HG02884 (cell line): ENCODE measurements at regions not wholly inside any gene's neighbourhood (a gene's known extent, or its start where the extent isn't known, plus 50 kb on each side); places are given as distances from the start of the nearest gene placed in this dataset.
"Not testable (repeated sequence)": the region's sequence is repeated elsewhere in the genome, so short reads cannot be mapped to it uniquely, and the experiment has no call there.

ENCODE experiments used
- ATAC-seq: cut with Tn5 transposase; IDR thresholded peaks from one replicate; pipeline ENCODE4 v1.9.1; 2021; ENCODE audit warnings: mild to moderate bottlenecking, moderate library complexity; ENCODE audit not compliant: unreplicated experiment

DNA sequence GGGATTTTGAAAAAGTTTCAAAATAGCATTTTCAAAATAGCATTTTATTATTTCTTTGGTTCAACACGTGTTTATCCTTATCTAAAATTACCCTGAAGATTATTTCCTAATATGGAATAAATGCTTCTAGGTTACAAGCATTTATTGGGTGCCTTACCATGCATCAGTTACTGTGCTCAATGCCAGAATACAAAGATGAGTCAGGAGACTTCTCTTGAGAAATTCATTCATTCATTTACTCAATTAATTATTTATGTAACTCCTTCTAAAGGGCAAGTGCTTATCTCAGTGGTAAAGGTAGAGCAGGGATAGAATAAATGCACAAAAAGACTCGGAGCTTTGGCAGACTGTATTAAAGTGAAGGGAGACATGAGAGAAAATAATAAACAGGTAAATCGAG, 150.1 kb upstream of the PDE7B start:
- ATAC-seq = no peak

DNA sequence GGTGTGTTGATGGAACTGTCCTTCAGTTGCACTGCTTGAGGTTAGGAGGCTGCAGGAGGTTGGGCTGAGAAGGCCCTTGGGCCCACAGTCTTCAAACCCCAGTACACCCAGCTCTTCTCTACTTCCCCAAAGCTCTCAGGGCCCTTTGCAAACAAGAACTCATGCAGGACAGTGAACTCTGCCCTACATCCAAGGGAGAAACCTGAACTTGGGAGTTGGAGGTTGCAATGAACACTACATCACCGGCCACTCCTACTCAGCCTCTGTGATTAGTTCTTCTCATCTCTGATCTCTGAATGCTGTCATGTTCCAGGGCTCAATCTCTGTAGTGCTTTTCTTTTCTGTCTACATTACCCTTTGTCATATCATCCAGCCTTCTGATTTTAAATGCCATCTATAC, 148.5 kb upstream of the PDE7B start:
- ATAC-seq = no peak

DNA sequence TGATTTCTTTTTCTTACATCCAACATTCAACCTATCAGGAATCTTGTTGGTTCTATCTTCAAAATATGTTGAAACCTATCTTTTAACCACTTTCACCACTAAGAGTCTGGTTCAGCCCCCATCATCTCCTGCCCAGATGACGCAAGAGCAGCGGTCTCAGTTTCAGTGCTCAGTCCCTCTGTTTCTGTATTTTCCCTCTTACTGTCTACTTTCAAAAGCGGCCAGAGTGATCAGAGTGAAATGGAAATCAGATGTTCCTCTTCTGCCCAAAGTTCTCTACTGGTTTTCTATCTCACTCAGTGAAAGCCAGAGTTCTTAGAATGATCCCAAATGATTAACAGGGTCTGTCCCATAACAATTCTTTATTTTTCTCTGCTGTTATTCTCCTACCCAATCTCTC, 147.9 kb upstream of the PDE7B start:
- ATAC-seq = peak; percentile 68

- ATAC-seq = no peak
These were observed 144.1 kb upstream of the PDE7B start for GRCh38 chr6:135707426-135707825.

DNA sequence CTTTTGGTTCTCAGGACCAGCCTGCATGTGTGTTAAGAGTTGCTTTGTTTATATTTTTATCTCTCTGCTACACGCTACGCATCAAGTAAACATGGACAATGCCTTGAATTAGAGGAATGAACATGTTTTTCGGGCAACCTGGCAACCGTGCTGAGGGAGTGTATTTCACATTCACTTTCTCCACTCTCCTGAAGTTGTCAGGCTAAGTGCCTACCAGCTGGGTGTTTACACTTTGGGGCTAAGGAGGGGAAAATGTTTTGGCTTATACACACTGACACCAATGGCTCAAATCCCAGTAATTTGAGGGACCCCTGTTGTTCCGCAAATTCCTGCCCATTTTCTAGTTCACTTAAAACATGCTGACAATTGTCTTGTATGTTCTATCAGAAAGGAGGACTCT, 141.5 kb upstream of the PDE7B start:
- ATAC-seq = no peak

DNA sequence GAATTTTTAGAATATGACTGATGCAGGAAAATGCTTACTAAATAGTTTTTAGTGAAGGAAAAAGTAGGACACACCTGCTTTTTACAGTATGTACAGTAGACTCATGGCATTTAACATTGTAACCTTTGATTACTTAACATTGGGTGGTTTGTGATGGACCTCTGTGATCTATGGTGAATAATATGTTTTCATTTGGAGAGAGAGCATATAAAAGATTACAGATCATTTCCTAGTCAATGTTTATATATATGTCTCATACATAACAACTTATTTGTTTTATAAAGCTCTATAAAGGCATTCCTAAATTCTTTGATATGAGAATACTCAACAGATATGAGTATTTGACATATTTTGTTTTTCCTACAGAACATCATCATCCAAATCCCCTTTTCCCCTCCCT, 129.3 kb upstream of the PDE7B start:
- ATAC-seq = no peak

- no peak for ATAC-seq
These were observed 128.8 kb upstream of the PDE7B start for GRCh38 chr6:135722679-135723078.

GRCh38 chr6:135728589-135728988, 122.9 kb upstream of the PDE7B start:
- no peak for ATAC-seq

DNA sequence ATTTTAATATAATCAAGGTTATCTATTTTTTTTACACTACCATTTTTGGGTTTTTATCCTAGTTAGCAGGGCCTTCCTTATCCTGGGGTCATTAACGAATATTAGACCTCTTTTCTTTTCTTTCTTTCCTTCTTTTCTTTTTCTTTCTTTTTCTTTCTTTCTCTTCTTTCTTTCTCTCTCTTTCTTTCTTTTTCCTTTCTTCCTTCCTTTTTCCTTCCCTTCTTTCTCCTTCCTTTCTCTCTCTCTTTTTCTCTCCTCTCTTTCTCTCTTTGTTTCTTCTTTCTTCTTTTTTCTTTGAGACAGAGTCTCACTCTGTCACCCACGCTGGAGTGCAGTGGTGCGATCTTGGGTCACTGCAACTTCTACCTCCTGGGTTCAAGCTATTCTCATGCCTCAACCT, 120.4 kb upstream of the PDE7B start:
- no peak for ATAC-seq

DNA sequence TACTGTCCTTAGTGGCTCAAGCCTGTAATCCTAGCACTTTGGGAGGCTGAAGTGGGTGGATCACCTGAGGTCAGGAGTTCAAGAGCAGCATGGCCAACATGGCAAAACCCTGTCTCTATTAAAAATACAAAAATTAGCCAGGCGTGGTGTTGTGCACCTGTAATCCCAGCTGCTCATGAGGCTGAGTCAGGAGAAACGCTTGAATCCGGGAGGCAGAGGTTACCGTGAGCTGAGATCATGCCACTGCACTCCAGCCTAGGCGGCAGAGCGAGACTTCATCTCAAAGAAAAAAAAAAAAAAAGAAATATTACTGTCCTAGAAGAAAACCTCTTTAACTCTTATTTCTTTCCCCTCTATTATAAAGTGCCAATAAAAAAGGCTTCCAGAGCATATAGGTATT, 115.2 kb upstream of the PDE7B start:
- not testable (repeated sequence) for ATAC-seq

GRCh38 chr6:135738636-135739035, 112.9 kb upstream of the PDE7B start:
- no peak for ATAC-seq

DNA sequence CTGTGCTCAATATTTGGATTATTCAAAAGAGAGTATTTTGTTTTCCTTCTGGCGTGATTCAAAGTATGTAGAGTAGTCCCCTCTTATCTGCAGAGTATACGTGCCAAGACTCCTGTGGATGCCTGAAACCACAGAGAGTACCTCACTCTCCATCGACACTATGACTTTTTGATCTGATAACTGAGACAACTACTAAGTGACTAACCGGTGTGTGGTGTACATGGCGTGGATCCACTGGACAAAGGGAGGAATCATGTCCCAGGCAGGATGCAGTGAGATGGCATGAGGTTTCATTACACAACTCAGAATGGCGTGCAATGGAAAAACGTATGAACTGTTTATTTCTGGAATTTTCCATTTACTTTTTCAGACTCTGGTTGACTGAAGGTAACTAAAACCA, 112.2 kb upstream of the PDE7B start:
- ATAC-seq = no peak

GRCh38 chr6:135740580-135740979, 110.9 kb upstream of the PDE7B start:
- ATAC-seq = no peak

- no peak for ATAC-seq
These were observed 108.0 kb upstream of the PDE7B start for GRCh38 chr6:135743476-135743875.

DNA sequence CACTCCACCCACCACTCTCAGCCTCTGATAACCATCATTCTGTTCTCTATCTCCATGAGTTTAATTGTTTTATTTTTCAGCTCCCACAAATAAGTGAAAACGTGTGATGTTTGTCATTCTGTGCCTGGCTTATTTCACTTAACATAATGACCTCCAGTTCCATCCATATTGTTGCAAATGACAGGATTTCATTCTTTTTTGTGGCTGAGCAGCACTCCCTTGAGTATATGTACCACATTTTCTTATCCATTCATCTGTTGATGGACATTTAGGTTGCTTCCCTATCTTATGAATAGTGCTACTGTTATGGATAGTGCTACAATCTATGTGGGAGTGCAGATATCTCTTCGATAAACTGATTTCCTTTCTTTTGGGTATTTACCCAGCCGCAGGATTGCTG, 103.3 kb upstream of the PDE7B start:
- ATAC-seq = no peak

- no peak for ATAC-seq
These were observed 101.4 kb upstream of the PDE7B start for GRCh38 chr6:135750081-135750480.

GRCh38 chr6:135753196-135753595, 98.3 kb upstream of the PDE7B start:
- ATAC-seq = no peak

DNA sequence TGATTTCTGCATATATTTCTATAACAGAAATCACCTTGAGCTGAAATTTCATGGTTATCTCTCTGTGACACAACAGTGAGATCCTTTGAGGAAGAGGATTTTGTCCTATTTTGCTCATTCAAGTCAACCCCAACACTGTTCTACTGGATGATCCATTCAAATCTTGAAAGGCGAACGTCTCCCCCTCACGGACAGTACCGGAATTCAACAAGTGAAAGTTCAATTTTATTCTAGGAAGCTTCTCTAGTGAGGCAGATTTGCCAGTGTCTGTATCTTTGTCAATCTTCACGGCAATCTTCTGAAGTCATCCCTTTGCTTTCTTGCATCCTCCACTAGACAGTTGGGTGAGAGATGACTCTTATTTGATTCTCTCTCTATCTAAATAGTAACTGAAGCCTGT, 91.7 kb upstream of the PDE7B start:
- no peak for ATAC-seq

- ATAC-seq = no peak
These were observed 77.5 kb upstream of the PDE7B start for GRCh38 chr6:135774006-135774405.

GRCh38 chr6:135779213-135779612, 72.3 kb upstream of the PDE7B start:
- ATAC-seq = no peak

GRCh38 chr6:135780326-135780725, 71.2 kb upstream of the PDE7B start:
- ATAC-seq = no peak

- no peak for ATAC-seq
These were observed 69.0 kb upstream of the PDE7B start for GRCh38 chr6:135782546-135782945.

DNA sequence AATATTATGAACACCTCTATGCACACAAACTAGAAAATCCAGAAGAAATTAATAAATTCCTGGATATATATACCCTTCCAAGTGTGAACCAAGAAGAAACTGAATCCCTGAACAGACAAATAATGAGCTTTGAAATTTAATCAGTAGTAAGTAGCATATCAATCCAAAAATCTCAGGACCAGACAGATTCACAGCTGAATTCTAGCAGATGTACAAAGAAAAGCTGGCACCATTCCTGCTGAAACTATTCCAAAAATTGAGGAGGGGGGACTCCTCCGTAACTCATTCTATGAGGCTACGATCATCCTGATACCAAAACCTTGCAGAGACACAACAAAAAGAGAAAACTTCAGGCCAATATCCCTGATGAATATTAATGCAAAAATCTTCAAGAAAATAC, 67.0 kb upstream of the PDE7B start:
- no peak for ATAC-seq
